Left renal cortex interstitium (tissue), 4 donors: ENCODE measurements at regions not wholly inside any gene's neighbourhood (a gene's known extent, or its start where the extent isn't known, plus 50 kb on each side); places are given as distances from the start of the nearest gene placed in this dataset.

Experiments
- DNase-seq, 4 donors: peaks; one replicate each; pipeline ENCODE4 v3.0.0-alpha.2; 2013; ENCODE audit warnings: low read depth in 4 of 4, low spot score in 2 of 4, missing footprints in 1 of 4

GRCh38 chr5:5971203-5971602, 407.1 kb downstream of the MED10 start:
- DNase-seq = no peak

GRCh38 chr5:5969942-5970483, 408.3 kb downstream of the MED10 start:
- no peak for DNase-seq

GRCh38 chr5:5968981-5969380, 409.4 kb downstream of the MED10 start:
- no peak for DNase-seq

GRCh38 chr5:5967944-5968343, 410.4 kb downstream of the MED10 start:
- DNase-seq = no peak

- DNase-seq = no peak
These were observed 411.0 kb downstream of the MED10 start for GRCh38 chr5:5967373-5967772.

GRCh38 chr5:5965132-5965531, 413.2 kb downstream of the MED10 start:
- DNase-seq = no peak

- DNase-seq = no peak
These were observed 414.0 kb downstream of the MED10 start for GRCh38 chr5:5964347-5964746.

GRCh38 chr5:5957737-5958136, 420.6 kb downstream of the MED10 start:
- no peak for DNase-seq

GRCh38 chr5:5954275-5954598, 424.1 kb downstream of the MED10 start:
- no peak for DNase-seq

GRCh38 chr5:5953584-5954274, 424.6 kb downstream of the MED10 start:
- no peak for DNase-seq

GRCh38 chr5:5951953-5952352, 426.4 kb downstream of the MED10 start:
- DNase-seq = no peak

GRCh38 chr5:5950658-5951057, 427.7 kb downstream of the MED10 start:
- DNase-seq = no peak

GRCh38 chr5:5941486-5941885, 436.9 kb downstream of the MED10 start:
- no peak for DNase-seq

- no peak for DNase-seq
These were observed 438.5 kb downstream of the MED10 start for GRCh38 chr5:5939759-5940370.

- DNase-seq = no peak
These were observed 444.7 kb downstream of the MED10 start for GRCh38 chr5:5933651-5934050.

GRCh38 chr5:5932824-5933223, 445.5 kb downstream of the MED10 start:
- no peak for DNase-seq

- no peak for DNase-seq
These were observed 447.8 kb downstream of the MED10 start for GRCh38 chr5:5930561-5930960.

GRCh38 chr5:5929291-5930020, 448.9 kb downstream of the MED10 start:
- no peak for DNase-seq

- DNase-seq = no peak
These were observed 453.2 kb downstream of the MED10 start for GRCh38 chr5:5925191-5925590.

GRCh38 chr5:5919411-5919810, 458.9 kb downstream of the MED10 start:
- no peak for DNase-seq

GRCh38 chr5:5906778-5907177, 471.6 kb downstream of the MED10 start:
- DNase-seq = no peak

- no peak for DNase-seq
These were observed 473.2 kb downstream of the MED10 start for GRCh38 chr5:5905186-5905585.
